ENCODE measurements at regions not wholly inside any gene's neighbourhood (a gene's known extent, or its start where the extent isn't known, plus 50 kb on each side); places are given as distances from the start of the nearest gene placed in this dataset.

- TF ChIP-seq NFE2L2 (conservative IDR thresholded peaks at IDR 0.05; ENCODE audit: low read length), result no peak
- TF ChIP-seq CEBPB (IDR thresholded peaks at IDR 0.05), result no peak
- no peak for TF ChIP-seq POLR2A (IDR thresholded peaks at IDR 0.05; ENCODE audit: low read length)
- TF ChIP-seq CHD2 (IDR thresholded peaks at IDR 0.05; ENCODE audit: low read length, partially characterized antibody), result no peak
Measured at GRCh38 chr1:229987953-229988352, 79.1 kb upstream of the GALNT2 start.
